H4 (cell line): ENCODE measurements at regions not wholly inside any gene's neighbourhood (a gene's known extent, or its start where the extent isn't known, plus 50 kb on each side); places are given as distances from the start of the nearest gene placed in this dataset.

Experiments
- DNase-seq: peaks from one replicate; pipeline ENCODE4 v3.0.0-alpha.2; 2015; ENCODE audit warnings: low spot score

DNA sequence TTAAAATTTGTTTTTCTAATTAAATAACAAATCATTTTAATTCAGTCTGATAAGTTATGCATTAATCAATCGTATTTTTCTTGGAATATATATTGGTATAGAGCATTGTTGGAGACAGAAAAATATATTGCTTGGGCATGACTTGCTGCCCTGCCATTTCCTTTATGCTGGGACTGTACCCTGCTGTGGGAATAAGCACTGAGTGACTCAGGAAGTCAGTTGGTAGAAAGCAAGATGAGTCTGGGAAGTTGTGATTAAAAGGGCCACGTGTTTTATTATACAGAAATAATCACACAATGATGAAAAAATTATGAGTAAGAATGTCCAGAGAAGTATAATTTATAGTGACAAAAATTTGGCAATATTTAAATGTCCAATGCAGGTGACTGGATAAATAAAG is 139.5 kb downstream of the KIF18A start:
- DNase-seq: no peak

DNA sequence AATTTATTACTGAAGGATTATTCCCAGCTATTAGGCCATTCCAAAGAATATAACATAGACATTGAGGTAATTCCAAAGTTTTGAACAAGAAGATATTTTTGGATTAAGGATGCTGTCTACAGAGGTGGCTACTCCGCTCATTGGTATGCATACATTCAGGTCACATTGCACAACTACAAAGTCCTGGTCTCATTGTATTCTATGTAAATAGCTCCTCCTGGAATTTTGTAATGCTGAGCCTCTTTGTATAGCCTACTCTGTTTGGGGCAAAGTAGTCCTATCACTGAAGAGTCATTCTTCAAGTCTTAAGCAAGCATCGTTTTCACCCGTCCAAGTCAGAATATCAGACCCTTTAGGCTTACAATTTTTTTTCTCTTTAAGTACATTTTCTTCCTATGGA is 142.4 kb downstream of the KIF18A start:
- no peak for DNase-seq

DNA sequence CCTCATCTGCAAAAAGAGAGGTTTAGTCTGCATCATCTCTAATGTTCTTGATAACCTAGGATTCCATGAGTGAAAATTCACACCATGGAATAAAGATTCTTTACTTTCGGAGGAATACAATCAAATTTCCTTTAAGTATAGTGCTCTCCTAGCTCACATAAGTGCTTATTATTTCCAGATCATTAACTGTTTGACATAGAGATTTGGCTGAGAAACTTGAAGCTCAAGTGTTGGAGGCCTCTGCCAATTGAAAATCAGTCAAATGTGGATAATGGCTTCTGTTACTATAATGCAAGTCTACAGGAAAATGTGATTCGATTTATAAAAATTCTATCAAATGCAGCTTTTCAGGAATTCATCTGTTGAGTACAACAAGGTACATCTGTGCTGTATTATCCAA is 144.6 kb downstream of the KIF18A start:
- DNase-seq: no peak

DNA sequence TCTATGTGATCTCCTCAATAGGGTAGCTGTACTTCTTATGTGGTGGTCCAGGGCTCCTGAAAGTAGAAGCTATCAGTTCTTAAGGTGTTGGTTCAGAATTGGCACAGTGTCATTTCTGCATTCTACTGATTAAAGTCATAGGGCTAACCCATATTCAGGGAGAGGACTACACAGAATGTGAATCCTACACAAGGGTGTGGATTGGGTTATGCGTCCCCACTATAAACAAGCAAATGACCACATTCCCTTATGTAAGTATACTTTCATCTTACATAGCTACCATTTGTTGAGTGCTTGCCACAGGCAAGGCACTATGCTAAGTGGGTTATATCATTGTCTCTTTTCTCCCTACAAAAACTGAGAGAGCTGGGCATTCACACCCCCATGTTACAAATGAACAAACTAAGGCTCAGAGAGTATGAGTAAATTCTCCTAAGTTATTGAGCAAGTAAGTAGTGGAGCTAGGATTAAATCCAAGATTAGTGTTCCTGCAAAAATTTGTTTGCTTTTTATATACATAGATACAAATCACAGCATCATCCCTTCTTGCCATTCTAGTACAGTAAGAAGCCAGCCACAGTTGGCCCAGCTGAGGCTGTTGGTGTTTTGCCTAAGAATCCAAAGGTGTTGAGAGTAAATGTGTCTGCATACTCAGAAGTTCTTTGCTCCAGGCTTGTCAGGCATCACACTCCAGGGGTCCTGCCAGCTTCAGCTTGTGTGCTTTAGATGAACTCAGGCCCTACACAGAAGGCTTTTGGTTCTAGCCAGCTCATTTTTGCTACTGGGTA is 157.8 kb downstream of the KIF18A start:
- no peak for DNase-seq

DNA sequence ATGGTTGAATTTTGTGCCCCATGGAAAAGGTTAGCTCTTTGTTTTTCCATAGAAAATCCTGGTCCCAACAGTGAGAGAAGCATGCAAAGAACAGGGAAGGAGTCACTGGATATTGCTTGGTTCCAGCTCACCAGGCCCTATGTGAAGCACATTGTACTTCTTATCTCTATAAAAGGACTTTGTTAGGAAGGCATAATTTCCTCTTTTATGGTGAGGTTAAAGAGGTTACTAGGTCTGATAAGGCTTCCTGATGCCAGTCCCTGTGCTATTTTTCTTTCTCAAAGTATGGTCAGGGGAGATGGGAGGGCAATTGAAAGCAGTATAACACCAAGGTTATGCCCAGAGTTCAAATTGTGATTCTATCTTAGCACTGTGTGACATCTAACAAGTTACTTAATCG is 162.6 kb downstream of the KIF18A start:
- no peak for DNase-seq

DNA sequence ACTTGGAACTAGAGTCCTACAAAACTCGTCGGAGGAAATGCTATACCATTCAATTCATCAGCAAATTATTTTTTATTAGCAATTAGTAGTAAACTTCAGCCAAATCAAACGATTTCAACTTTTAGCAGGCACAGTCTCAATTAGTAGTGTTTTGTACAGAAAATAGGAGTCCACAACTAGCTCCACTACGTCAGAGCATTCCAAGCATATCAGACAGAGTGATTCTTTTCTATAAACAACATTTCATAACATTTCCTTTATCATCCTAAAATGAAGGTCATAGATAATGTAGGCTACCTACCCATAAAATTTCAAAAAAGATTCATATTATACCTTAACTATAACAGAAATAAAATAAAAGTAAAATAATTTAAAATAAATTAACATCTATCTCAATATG is 169.9 kb downstream of the KIF18A start:
- no peak for DNase-seq

DNA sequence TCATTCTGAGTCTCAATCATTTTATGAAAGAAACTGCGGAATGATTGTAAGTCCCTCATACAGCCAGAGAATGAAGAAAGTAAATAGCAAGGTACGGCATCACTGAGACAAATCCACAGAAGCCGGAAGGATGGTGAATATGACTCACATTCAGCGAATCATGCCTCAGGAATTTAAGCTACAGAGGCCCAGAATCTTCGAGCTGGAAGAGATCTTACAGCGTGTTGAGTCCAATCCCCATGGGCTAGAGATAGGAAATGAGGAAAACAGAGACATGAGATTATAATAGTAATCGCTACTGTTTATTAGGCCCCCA is 173.2 kb downstream of the KIF18A start:
- peak; percentile 91 for DNase-seq

DNA sequence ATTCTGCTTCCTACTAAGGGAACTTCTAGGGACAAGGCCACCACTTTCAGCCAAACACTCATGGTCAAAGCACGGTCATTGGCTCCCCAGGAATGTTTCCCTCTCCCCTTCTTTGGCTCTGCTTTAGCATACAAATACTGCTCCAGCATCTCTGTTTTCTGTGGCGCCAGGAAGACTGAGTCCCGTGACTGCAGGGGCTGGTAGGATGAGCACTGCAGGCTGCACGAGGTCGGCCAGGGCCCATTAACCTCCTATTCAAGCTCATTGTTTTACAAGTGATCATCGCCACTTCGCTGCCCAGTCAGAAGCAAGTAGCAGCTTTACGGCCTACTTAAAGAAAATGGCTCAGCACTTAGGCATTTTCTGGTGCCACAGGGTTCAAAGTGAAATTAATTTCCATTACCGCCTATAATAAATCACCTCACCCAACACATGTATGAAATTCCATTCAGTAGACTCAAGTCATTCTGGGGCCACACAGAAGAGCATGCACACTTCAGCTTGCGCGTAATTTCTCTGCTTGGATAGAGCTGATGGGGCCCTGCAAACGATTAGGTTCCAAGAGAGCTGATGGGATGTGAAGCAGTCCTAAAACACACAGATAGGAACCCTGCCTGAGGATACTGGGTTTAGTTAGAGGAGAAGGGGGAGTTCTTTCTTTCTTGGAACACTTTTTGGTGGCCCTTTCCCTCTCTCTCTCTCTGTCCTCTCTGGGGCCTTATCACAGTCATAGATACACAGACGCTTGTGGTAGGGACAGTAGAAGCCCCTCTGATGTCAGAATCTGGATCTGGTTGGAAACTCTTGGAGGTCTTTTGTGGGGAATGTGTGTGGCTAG is 173.7 kb downstream of the KIF18A start:
- DNase-seq: peak; percentile 78

DNA sequence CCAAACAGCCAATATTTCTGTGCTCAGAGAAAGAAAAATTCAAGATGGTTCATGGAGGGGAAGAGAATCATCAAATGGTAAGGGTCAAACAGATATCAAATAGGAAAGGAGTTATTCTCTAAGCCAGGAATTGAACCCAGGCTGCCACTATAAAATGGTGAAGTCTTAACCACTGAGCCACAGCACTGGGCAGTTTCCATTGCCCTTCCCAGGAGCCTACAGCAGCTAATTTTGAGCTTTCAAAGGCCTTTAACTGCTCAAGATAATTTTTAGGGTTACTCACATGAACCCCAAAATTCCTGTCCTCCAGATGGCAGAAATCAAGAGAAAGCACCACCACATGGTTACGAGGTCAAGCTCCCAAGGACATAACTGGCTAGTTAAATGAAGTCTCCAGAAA is 176.2 kb downstream of the KIF18A start:
- no peak for DNase-seq

DNA sequence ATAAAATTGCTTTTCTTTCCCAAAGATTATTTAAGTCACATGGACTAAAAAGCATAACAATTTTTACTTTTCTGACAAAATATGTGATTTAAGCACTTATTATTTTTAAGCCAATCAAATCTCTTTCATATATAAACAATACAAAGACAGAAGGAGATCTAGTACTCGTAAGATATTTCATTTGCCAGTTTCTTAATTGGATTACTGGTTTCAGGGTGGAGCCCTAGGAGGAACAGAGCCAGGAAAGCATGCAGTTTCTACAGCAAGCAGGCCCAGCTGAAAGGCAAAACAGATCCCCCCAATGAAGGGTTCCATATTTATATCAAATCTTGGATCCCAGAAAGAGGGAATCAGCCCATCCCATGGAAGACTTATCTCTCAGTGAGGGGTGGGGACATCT is 177.0 kb downstream of the KIF18A start:
- no peak for DNase-seq

DNA sequence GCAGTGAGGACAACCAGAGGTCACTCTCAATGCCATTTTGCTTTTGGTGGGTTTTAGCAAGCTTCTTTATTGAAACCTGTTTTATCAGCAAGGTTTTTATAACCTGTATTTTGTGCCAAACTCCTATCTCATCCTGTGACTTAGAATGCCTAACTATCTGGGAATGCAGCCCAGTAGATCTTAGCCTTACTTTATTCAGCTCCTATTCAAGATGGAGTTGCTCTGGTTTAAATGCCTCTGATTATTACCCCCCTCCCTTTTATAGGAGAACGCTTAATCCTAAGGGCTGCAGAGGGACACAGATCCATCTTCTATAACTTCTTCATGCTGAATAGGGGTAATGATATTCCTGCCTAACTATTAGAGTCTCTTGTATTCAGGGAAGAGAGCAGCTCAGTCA is 179.1 kb downstream of the KIF18A start:
- DNase-seq: no peak

DNA sequence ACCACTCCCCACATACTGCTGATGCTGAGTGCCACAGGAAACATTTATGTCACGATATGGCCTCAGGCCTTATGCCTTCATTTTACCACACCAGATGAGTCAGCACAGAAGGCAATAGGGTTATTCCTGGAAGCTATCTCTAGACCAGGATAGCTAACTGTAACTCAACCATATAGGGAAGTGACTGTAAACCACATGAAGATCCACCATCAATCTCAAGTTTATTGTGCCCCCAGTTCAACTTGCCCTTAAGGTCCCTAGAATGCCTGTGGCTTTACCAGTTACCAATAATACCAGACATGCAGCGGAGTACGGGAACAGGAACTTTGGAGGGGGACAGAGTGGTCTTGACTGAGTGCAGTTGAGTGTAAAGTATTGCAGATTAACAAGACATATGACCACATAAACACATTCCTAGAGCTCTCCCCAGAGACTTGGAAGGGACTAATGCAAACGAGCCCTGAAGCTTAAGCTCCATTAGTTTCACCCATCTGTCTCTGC is 180.9 kb downstream of the KIF18A start:
- DNase-seq: peak; percentile 94

DNA sequence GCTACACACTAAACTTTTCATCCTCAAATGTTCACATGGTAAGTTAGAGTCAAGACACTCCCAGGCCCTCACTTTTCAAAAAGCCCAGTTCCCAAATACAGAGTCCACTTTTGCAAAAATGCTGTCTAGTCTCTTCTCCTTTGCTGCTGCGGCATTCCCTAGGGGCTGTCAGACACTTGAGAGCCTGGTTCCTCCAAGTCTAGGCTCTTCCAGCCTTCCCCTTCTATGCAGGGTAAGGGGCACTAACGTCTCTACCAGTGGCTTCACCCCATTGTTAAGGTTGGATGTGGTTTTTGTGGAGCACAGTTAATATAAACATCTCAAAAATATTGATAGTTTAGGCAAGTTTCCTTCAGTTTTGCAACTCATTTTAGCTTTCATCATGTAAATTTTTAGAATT is 181.5 kb downstream of the KIF18A start:
- peak; percentile 39 for DNase-seq

DNA sequence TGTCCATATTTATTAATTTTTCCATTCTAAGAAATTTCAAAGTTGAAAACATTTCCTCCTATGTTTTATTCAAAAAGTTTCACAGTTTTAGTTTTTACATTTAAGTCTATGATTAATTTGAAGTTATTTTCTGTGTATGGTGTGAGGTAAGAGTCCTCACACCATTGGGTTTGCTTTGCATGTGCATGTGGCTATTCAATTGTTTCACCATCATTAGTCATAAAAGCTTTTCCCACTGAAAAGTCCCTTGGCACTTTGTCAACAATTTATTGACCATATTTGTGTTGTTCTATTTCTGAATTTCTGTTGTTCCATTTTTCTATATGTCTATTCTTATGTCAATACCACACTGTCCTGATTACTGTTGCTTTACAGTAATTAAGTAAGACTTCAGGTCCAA is 186.5 kb downstream of the KIF18A start:
- no peak for DNase-seq

DNA sequence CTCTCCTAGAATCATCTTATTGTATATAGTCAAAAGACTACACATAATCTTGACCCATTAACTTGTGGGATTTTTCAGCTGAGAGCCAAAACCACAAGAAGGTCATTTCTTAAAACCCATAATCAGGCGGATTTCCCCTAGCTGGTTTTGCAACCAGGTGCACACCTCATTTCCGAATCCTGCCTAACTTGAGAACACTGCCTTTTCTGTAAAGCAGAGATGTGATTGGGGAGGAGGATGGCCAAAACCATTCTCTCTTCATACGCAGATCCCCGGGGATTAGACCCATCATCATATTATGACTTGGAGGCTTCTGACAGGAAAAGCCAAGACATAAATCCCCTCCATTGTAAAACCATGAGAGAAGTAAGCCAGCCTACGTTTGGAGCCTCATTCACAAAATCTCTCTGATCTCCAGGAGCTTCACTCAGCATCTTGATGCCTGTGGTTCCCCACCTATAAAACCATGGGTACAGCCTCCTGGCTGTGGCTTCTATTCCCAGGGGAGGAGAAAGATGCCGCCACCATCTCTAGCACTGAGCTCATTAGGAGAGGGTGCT is 191.3 kb downstream of the KIF18A start:
- no peak for DNase-seq

DNA sequence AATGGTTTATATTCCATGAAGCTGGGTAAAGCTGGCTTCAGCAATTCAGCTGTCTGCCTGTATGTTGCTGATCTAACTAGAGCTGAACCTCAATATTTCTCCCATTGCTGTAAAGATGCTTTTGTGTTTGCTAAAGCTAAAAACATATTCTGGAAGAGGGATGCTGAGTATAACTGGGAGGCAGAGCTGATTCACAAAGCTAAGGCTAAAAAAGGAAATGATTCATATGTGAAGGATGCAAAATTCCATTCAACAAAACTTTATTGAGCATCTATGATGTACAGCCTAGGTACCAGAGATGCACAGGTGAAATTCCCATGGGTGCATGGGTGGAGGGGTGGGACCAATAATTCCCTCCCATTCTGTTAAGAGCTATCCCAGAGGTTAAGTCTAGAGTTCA is 193.9 kb downstream of the KIF18A start:
- no peak for DNase-seq

DNA sequence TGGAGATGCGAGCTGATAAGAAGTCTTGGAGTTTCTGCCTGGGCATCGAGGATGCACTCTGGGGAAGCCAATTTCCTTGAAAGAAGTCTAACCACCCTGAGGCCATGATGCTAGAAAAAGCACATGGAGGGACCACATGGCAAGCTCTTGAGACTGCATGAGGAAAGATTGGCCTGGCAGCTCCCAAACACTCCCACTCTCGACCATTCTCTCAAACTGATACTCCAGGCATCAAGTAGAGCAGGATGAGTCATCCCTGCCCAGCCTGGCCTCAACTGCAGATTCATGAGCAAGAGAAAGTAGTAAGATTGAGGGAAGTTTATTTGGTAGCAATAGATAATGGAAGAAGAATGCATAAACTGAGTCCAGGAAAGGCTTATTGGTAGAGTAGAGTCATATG is 194.3 kb downstream of the KIF18A start:
- DNase-seq: no peak

DNA sequence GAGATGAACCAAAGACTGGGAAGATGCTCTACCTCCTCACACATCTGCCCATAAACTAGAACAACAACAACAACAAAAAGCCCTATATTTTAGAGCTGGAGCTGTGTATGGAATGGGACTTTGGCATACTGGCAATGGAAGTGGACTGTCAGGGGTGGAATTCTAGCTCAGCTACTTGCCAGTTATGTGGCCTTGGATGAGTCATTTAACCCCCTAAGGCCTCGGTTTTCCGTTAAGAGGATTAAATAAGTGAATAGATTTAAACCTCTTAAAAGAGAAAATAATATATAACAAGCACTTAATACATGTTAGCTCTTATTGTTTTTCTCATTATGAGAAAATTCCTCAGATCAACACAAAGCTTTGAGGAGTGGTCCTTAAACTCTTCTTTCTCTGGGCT is 195.0 kb downstream of the KIF18A start:
- DNase-seq: no peak

DNA sequence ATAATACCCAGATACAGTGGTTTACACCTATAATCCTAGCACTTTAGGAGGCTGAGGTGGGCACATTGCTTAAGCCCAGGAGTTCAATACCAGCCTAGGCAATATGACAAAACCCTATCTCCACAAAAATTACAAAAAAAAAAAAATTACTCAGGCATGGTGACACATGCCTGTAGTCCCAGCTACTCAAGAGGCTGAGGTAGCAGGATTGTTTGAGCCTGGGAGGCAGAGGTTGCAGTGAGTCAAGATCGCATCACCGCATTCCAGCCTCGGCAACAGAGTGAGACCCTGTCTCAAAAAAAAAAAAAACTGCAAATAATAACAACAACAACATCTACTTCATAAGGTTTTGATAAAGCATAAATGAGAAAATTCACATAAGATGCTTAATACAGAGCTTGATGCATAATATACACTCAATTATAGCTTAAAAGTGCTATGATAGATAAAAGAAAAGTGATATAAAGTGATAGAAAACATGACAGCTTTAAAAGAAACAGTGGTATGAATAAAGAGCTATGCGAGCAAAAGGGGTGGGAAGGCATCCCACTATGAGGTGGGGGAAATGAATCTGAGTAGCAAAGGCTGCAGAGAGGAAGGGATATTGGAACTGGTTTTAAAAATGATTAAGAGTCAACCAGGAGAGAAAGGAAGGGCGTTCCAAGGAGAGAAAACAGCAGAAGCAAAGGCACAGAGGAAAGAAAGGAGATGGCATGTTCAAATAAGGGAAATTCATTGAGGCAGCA is 197.6 kb downstream of the KIF18A start:
- DNase-seq: peak; percentile 46

DNA sequence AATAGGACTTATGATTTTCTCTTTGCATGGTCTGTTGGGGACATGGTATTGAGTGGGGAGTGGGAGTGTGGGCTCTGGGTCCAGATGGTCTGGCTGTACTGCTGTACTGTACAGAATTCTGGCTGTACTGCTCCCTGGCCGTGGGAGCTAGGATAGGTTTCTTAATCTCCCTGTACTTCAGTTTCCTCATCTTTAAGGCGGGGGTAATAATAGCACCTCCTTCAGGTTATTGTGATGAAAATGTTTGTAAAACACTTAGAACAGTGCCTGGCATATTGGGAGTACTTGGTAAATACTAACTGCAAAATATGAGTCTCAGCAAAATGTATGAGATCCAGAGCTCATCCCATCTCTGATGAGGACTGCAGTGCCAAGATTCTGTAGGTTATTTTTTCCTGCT is 198.6 kb downstream of the KIF18A start:
- DNase-seq: no peak

DNA sequence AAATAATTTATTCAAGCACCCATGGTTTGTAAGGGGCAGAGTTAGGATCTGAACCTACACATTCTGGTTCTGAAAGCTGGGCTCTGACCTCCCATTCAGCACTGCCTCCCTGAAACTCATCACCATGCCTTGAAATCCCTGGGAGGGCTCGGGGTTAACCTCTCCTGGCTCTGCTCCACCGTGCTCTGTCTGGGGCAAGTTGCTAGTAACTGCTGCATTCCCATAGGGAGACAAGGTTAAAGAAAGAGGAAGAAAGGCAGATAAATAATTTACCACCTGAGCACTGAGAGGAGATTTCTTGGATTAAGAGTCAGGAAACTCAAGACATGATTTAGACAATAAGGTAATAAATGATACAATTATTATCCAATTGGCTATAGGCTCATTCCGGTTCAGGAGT is 199.3 kb downstream of the KIF18A start:
- no peak for DNase-seq

DNA sequence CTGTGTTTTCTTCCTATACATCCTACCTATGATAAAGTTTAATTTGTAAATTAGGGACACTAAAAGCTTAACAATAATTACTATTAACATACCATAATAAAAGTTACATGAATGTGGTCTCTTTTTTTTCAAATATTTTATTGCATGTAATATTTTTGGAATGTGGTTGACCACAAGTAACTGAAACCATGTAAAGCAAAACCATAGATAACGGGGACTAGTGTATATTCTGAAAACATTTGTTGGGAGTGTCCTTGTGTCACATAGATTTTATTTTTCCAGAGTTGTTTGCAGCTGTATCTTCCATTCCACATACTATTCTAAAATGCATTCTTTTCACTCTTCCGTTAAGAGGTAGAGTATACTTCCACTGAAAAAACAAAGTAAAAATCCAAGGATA is 200.4 kb downstream of the KIF18A start:
- no peak for DNase-seq
